Stimulated activated CD8-positive, alpha-beta memory T cell treated with anti-CD3 and anti-CD28 coated beads, Interleukin-15, amount 100 ng/mL, for 24 hours (primary cell): ENCODE measurements at regions not wholly inside any gene's neighbourhood (a gene's known extent, or its start where the extent isn't known, plus 50 kb on each side); places are given as distances from the start of the nearest gene placed in this dataset.

Experiments
- DNase-seq: peaks from one replicate; pipeline ENCODE4 v3.0.0-alpha.2; 2020; ENCODE audit warnings: low read depth

- no peak for DNase-seq
Observed at GRCh38 chr6:164154588-164154987, 740.1 kb downstream of the QKI start.

- no peak for DNase-seq
Observed at GRCh38 chr6:164152611-164153010, 738.1 kb downstream of the QKI start.

- DNase-seq: no peak
Observed at GRCh38 chr6:164151161-164152120, 736.9 kb downstream of the QKI start.

GRCh38 chr6:164150232-164150631 lies 735.7 kb downstream of the QKI start:
- no peak for DNase-seq

- DNase-seq: no peak
Observed at GRCh38 chr6:164148788-164149187, 734.3 kb downstream of the QKI start.

- DNase-seq: no peak
Observed at GRCh38 chr6:164144316-164144715, 729.8 kb downstream of the QKI start.

- DNase-seq: no peak
Observed at GRCh38 chr6:164142322-164142721, 727.8 kb downstream of the QKI start.

- DNase-seq: no peak
Observed at GRCh38 chr6:164135511-164136132, 721.1 kb downstream of the QKI start.

GRCh38 chr6:164133095-164133494 lies 718.6 kb downstream of the QKI start:
- no peak for DNase-seq

GRCh38 chr6:164130585-164130984 lies 716.1 kb downstream of the QKI start:
- no peak for DNase-seq

GRCh38 chr6:164130151-164130550 lies 715.6 kb downstream of the QKI start:
- no peak for DNase-seq

GRCh38 chr6:164129218-164129617 lies 714.7 kb downstream of the QKI start:
- DNase-seq: no peak

GRCh38 chr6:164128101-164128500 lies 713.6 kb downstream of the QKI start:
- DNase-seq: no peak

- DNase-seq: no peak
Observed at GRCh38 chr6:164124986-164125385, 710.5 kb downstream of the QKI start.

GRCh38 chr6:164124473-164124872 lies 710.0 kb downstream of the QKI start:
- no peak for DNase-seq

- DNase-seq: no peak
Observed at GRCh38 chr6:164122109-164122508, 707.6 kb downstream of the QKI start.

GRCh38 chr6:164121527-164121926 lies 707.0 kb downstream of the QKI start:
- no peak for DNase-seq

- no peak for DNase-seq
Observed at GRCh38 chr6:164114651-164115050, 700.1 kb downstream of the QKI start.

GRCh38 chr6:164114051-164114450 lies 699.5 kb downstream of the QKI start:
- no peak for DNase-seq

GRCh38 chr6:164113637-164114036 lies 699.1 kb downstream of the QKI start:
- no peak for DNase-seq

GRCh38 chr6:164109770-164110140 lies 695.2 kb downstream of the QKI start:
- DNase-seq: no peak

GRCh38 chr6:164108869-164109769 lies 694.6 kb downstream of the QKI start:
- no peak for DNase-seq
